SU-DHL-6 (cell line): ENCODE measurements at regions not wholly inside any gene's neighbourhood (a gene's known extent, or its start where the extent isn't known, plus 50 kb on each side); places are given as distances from the start of the nearest gene placed in this dataset.

Source experiments
- H2AFZ ChIP-seq: fragments of 200-600 bp; sonication (generic); 2 replicates; pipeline ENCODE4 v1.6.1; 2014; ENCODE audit warnings: low read depth, mild to moderate bottlenecking, moderate library complexity, mixed read lengths, antibody characterized with exemption, low read length; ENCODE audit not compliant: severe bottlenecking
- H3F3A ChIP-seq: fragments of 200-600 bp; shearing (Covaris generic); 2 replicates; pipeline ENCODE4 v1.6.0; 2016; ENCODE audit warnings: antibody characterized with exemption, mild to moderate bottlenecking; ENCODE audit not compliant: insufficient read depth
- H3K27ac ChIP-seq: fragments of 200-600 bp; sonication (generic); 2 replicates; pipeline ENCODE4 v1.5.1; 2016; ENCODE audit warnings: low read depth, mild to moderate bottlenecking, low read length, moderate library complexity, mixed read lengths
- H3K27me3 ChIP-seq: fragments of 200-600 bp; sonication (generic), shearing (Covaris generic); 2 replicates; pipeline ENCODE4 v1.6.0; 2014; ENCODE audit warnings: mild to moderate bottlenecking, low read length
- H3K36me3 ChIP-seq: fragments of 200-600 bp; sonication (generic); 2 replicates; pipeline ENCODE4 v1.6.1; 2014; ENCODE audit warnings: mild to moderate bottlenecking, low read length, mixed read lengths
- H3K4me2 ChIP-seq: fragments of 300-600, 200-600 bp; shearing (Covaris generic), sonication (generic); 2 replicates; pipeline ENCODE4 v1.6.0; 2014; ENCODE audit warnings: low read length, low read depth, mild to moderate bottlenecking; ENCODE audit not compliant: poor library complexity, severe bottlenecking
- H3K4me3 ChIP-seq: fragments of 200-600 bp; sonication (generic); 2 replicates; pipeline ENCODE4 v1.5.1; 2014; ENCODE audit warnings: antibody characterized with exemption, low read length, mild to moderate bottlenecking, mixed read lengths; ENCODE audit not compliant: insufficient read depth, poor library complexity, severe bottlenecking
- H3K79me2 ChIP-seq: fragments of 200-600 bp; sonication (generic); 2 replicates; pipeline ENCODE4 v1.6.1; 2014; ENCODE audit warnings: mild to moderate bottlenecking, low read length, moderate library complexity; ENCODE audit not compliant: insufficient read depth
- H3K9ac ChIP-seq: fragments of 200-600 bp; sonication (generic); 2 replicates; pipeline ENCODE4 v1.7.0; 2014; ENCODE audit warnings: mild to moderate bottlenecking, low read length
- H3K9me2 ChIP-seq: fragments of 200-600 bp; sonication (generic); replicated peaks from 2 replicates; pipeline ENCODE4 v1.6.1; 2014; ENCODE audit warnings: low read length; ENCODE audit not compliant: insufficient read depth
- H3K9me3 ChIP-seq: fragments of 200-600 bp; sonication (generic); 2 replicates; pipeline ENCODE4 v1.6.1; 2014; ENCODE audit warnings: low read length, mixed read lengths; ENCODE audit not compliant: insufficient read depth
- H4K20me1 ChIP-seq: fragments of 200-600 bp; sonication (generic); 2 replicates; pipeline ENCODE4 v1.6.1; 2014; ENCODE audit warnings: low read depth, mild to moderate bottlenecking, antibody characterized with exemption, low read length, moderate library complexity, mixed read lengths
- EZH2phosphoT487 ChIP-seq: fragments of 200-600 bp; sonication (generic), shearing (Covaris generic); conservative IDR thresholded peaks from 2 replicates; pipeline ENCODE4 v1.6.1; 2018; ENCODE audit warnings: mild to moderate bottlenecking, antibody characterized with exemption, low read length, moderate library complexity, mixed read lengths
- TF ChIP-seq, protein P1 (sequence below): fragments of 200-600 bp; sonication (generic); IDR thresholded peaks from one replicate; pipeline ENCODE4 v1.5.1; 2017; ENCODE audit warnings: antibody characterized with exemption, mild to moderate bottlenecking, low read length, moderate library complexity; ENCODE audit not compliant: insufficient read depth, poor library complexity, severe bottlenecking

DNA sequence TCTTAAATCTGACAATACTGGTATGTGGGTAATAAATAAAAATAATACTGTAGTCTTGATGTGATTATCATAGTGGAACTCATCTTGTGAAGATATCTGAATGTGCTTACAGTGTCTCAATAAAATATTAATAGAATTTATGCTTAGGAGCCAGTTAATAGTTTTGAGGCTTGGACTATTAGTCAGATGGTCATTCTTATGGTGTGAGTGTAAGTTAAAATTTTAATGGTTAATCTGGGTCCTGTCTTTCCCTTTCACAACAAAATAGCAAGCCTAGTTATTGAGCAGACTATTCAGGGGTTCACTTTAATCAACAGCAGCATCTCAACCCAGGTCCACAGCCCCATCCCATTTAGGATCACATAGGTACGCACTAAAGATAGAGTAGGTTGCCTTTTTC is 138.9 kb downstream of the HAUS1 start:
- Histone ChIP-seq H3K27ac (no peak overlapping the region), H3K9ac (no peak overlapping the region), H3K4me2 (no peak overlapping the region), H3K27me3 (no peaks in the 10 kb centered on the region), H4K20me1 (peaks cover 6% of the 10 kb centered on the region; the same call in 1 of the 2 replicates), H3F3A (peaks cover 5% of the 10 kb centered on the region; the same call in 1 of the 2 replicates), H3K9me2 (no peaks in the 10 kb centered on the region), H3K4me3 (no peak overlapping the region), H3K36me3 (peaks cover 14% of the 10 kb centered on the region; the same call in 1 of the 2 replicates), H2AFZ (no peak overlapping the region), H3K9me3 (no peaks in the 10 kb centered on the region), H3K79me2 (peaks cover 91% of the 10 kb centered on the region)
- no peak for TF ChIP-seq EZH2phosphoT487
- TF ChIP-seq, protein P1, sequence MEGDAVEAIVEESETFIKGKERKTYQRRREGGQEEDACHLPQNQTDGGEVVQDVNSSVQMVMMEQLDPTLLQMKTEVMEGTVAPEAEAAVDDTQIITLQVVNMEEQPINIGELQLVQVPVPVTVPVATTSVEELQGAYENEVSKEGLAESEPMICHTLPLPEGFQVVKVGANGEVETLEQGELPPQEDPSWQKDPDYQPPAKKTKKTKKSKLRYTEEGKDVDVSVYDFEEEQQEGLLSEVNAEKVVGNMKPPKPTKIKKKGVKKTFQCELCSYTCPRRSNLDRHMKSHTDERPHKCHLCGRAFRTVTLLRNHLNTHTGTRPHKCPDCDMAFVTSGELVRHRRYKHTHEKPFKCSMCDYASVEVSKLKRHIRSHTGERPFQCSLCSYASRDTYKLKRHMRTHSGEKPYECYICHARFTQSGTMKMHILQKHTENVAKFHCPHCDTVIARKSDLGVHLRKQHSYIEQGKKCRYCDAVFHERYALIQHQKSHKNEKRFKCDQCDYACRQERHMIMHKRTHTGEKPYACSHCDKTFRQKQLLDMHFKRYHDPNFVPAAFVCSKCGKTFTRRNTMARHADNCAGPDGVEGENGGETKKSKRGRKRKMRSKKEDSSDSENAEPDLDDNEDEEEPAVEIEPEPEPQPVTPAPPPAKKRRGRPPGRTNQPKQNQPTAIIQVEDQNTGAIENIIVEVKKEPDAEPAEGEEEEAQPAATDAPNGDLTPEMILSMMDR: no peak

DNA sequence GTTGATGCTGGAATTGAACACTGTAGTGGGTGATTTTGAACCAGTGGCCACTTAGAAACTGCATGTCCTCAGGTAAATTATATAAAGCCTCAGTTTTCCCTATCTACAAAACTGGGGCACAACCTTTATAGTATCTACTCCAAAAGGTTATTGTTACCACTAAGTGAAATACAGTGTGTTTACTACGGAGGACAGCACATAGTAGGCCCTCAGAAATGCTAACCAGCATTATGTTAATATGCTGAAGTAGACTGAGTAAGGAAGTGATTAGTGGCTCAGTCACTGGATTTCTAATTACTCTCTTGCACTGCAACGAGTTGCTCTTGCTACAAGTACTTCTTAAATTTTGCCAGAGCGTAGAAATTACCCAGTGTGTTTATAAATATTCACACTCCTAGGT is 139.5 kb downstream of the HAUS1 start:
- no peaks in the 10 kb centered on the region for H3K9me3 ChIP-seq
- no peak overlapping the region for H3K9ac ChIP-seq
- peaks cover 90% of the 10 kb centered on the region for H3K79me2 ChIP-seq
- peaks cover 12% of the 10 kb centered on the region; the same call in 1 of the 2 replicates for H3K36me3 ChIP-seq
- H2AFZ ChIP-seq: no peak overlapping the region
- no peaks in the 10 kb centered on the region for H3K9me2 ChIP-seq
- peaks cover 5% of the 10 kb centered on the region; the same call in 1 of the 2 replicates for H3F3A ChIP-seq
- no peak overlapping the region for H3K4me3 ChIP-seq
- H4K20me1 ChIP-seq: peaks cover 6% of the 10 kb centered on the region; the same call in 1 of the 2 replicates
- H3K4me2 ChIP-seq: no peak overlapping the region
- TF ChIP-seq EZH2phosphoT487: no peak
- TF ChIP-seq, protein P1: no peak
- no peaks in the 10 kb centered on the region for H3K27me3 ChIP-seq
- no peak overlapping the region for H3K27ac ChIP-seq

DNA sequence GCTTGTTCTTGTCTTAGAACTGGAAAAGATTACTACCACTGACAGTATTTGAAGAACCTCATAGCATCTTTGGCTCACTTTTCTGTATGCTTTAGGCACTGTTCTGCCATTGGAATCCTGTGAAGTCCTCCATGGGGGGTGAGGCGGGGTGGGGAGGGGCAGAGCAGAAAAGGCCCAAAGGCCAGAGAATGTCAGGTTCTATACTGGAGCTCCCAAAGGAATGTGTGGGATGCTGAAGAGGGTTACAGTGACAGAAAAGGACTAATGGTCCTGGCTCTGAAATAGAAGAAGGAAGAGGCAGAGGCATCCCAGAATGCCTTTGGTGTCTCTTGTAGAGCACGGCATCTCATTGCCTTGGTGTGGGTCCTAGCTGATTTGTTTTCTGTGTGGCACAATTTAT is 141.9 kb downstream of the HAUS1 start:
- Histone ChIP-seq H3K36me3 (peaks cover 3% of the 10 kb centered on the region; the same call in 1 of the 2 replicates), H4K20me1 (no peaks in the 10 kb centered on the region; the same call in 1 of the 2 replicates), H3K4me3 (no peak overlapping the region), H3K27me3 (no peaks in the 10 kb centered on the region), H3K4me2 (no peak overlapping the region), H3F3A (peaks cover 14% of the 10 kb centered on the region), H3K27ac (no peak overlapping the region), H2AFZ (no peak overlapping the region), H3K9me3 (no peaks in the 10 kb centered on the region), H3K9me2 (no peaks in the 10 kb centered on the region), H3K9ac (no peak overlapping the region), H3K79me2 (peaks cover 85% of the 10 kb centered on the region)
- no peak for TF ChIP-seq EZH2phosphoT487
- TF ChIP-seq, protein P1: no peak
